ENCODE measurements at regions not wholly inside any gene's neighbourhood (a gene's known extent, or its start where the extent isn't known, plus 50 kb on each side); places are given as distances from the start of the nearest gene placed in this dataset.

DNA sequence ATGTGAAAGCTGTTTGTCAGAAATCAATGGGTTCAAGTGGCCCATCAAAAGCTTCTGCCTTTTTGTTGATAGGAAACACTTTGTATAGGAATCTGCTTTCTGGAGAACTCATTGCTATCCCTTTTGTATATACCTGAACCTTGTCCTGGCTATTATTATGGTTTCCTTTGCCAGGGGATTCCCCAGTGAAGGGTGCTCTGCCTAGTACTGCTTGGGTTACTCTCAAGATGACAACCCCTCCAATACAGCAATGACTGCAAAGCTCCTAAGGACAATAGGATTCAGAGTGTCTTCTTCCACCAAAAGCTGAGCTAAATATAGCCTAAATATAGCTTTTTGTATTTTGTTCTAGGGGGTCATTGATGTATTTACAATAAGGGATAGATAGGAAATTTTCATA, 54.0 kb upstream of the PTPRK start:
- intact Hi-C loops (cut with DNase I; ENCODE audit: low total_unique reads), result no loop called here
- no peaks in the 10 kb centered on the region for H3K27me3 ChIP-seq
- H3K9me3 ChIP-seq, result no peaks in the 10 kb centered on the region
- TF ChIP-seq, protein P1, sequence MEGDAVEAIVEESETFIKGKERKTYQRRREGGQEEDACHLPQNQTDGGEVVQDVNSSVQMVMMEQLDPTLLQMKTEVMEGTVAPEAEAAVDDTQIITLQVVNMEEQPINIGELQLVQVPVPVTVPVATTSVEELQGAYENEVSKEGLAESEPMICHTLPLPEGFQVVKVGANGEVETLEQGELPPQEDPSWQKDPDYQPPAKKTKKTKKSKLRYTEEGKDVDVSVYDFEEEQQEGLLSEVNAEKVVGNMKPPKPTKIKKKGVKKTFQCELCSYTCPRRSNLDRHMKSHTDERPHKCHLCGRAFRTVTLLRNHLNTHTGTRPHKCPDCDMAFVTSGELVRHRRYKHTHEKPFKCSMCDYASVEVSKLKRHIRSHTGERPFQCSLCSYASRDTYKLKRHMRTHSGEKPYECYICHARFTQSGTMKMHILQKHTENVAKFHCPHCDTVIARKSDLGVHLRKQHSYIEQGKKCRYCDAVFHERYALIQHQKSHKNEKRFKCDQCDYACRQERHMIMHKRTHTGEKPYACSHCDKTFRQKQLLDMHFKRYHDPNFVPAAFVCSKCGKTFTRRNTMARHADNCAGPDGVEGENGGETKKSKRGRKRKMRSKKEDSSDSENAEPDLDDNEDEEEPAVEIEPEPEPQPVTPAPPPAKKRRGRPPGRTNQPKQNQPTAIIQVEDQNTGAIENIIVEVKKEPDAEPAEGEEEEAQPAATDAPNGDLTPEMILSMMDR (IDR thresholded peaks at IDR 0.05), result no peak
- no peak for TF ChIP-seq POLR2A (IDR thresholded peaks at IDR 0.05)
- H3K27ac ChIP-seq, result no peak overlapping the region
- no peaks in the 10 kb centered on the region for H3K4me1 ChIP-seq
- DNase-seq, result no peak
- no peak overlapping the region for H3K4me3 ChIP-seq
- H3K36me3 ChIP-seq (ENCODE audit: low read depth, missing control alignments), result no peaks in the 10 kb centered on the region

DNA sequence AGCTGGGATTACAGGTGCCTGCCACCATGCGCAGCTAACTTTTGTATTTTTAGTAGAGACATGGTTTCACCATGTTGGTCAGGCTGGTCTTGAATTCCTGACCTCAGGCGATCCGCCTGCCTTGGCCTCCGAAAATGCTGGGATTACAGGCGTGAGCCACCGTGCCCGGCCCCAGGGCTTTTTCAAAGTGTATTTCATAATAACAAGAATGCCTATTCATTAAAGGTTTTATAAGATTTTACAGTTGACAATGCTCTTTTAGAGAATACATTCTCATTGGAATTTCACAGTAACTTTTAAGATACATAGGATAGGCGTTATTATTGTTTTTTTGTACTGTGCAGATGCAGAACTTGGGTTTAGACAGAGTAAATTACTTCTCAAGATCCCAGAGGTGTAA, 52.6 kb upstream of the PTPRK start:
- no peaks in the 10 kb centered on the region for H3K27me3 ChIP-seq
- 85 to 97% methylated on average over 8 of the region's 8 CpGs for WGBS, 2 donors
- TF ChIP-seq, protein P1 (IDR thresholded peaks at IDR 0.05), result no peak
- no peak for TF ChIP-seq POLR2A (IDR thresholded peaks at IDR 0.05)
- no peaks in the 10 kb centered on the region for H3K4me1 ChIP-seq
- DNase-seq, result no peak
- H3K4me3 ChIP-seq, result no peak overlapping the region
- no peaks in the 10 kb centered on the region for H3K36me3 ChIP-seq (ENCODE audit: low read depth, missing control alignments)
- H3K27ac ChIP-seq, result no peak overlapping the region
- intact Hi-C loops (cut with DNase I; ENCODE audit: low total_unique reads), result no loop called here
- H3K9me3 ChIP-seq, result no peaks in the 10 kb centered on the region

DNA sequence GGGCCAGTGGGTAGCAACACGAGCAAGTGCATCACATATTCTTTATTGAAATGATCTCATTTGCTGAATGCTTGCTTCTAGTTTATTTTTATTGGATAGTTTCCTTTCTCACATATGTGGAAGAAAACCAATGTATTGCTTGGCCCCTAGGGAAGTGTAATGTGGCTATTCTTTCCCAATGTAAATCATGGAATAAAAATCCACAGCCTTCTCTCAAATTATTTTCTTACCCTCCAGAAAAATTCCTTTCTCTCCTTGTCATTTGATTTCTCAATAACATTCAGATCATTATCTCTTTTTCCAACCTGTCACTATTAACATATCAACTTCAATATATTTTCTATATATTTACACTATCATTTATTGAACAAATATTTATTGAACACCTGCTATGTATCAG, 51.9 kb upstream of the PTPRK start:
- no peak for DNase-seq
- Histone ChIP-seq H3K27me3 (no peaks in the 10 kb centered on the region), H3K4me1 (no peaks in the 10 kb centered on the region), H3K27ac (no peak overlapping the region), H3K9me3 (no peaks in the 10 kb centered on the region), H3K4me3 (no peak overlapping the region), H3K36me3 (ENCODE audit: low read depth, missing control alignments) (no peaks in the 10 kb centered on the region)
- intact Hi-C loops (cut with DNase I; ENCODE audit: low total_unique reads), result no loop called here
- no peak for TF ChIP-seq POLR2A (IDR thresholded peaks at IDR 0.05)
- TF ChIP-seq, protein P1 (IDR thresholded peaks at IDR 0.05), result no peak
- 85 to 89% methylated on average over 1 of the region's 1 CpG for WGBS, 2 donors

DNA sequence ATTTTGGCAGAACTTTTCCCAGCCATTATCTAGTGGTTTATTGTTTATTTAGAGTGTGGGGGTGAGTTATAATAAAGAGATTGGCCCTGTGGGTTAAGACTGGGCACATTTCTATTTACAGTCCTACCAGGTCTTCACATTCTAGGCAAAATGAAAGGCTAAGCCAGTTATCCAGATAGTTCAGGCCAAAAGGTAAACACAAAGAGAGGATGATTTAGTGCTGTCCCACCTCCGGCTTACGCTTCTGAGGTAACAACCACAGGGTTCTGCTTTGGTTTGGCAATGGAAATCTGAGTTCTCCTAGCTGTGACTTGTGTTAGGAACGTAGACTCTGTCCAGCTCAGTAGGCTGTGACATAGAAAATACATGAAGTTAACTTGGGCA, 50.3 kb upstream of the PTPRK start:
- no peak overlapping the region for H3K4me3 ChIP-seq
- no peaks in the 10 kb centered on the region for H3K9me3 ChIP-seq
- no peak overlapping the region for H3K27ac ChIP-seq
- 79 to 87% methylated on average over 3 of the region's 3 CpGs for WGBS, 2 donors
- no peaks in the 10 kb centered on the region for H3K4me1 ChIP-seq
- intact Hi-C loops (cut with DNase I; ENCODE audit: low total_unique reads), result no loop called here
- DNase-seq, result no peak
- no peaks in the 10 kb centered on the region for H3K36me3 ChIP-seq (ENCODE audit: low read depth, missing control alignments)
- no peaks in the 10 kb centered on the region for H3K27me3 ChIP-seq
- TF ChIP-seq, protein P1 (IDR thresholded peaks at IDR 0.05), result no peak
- TF ChIP-seq POLR2A (IDR thresholded peaks at IDR 0.05), result no peak

DNA sequence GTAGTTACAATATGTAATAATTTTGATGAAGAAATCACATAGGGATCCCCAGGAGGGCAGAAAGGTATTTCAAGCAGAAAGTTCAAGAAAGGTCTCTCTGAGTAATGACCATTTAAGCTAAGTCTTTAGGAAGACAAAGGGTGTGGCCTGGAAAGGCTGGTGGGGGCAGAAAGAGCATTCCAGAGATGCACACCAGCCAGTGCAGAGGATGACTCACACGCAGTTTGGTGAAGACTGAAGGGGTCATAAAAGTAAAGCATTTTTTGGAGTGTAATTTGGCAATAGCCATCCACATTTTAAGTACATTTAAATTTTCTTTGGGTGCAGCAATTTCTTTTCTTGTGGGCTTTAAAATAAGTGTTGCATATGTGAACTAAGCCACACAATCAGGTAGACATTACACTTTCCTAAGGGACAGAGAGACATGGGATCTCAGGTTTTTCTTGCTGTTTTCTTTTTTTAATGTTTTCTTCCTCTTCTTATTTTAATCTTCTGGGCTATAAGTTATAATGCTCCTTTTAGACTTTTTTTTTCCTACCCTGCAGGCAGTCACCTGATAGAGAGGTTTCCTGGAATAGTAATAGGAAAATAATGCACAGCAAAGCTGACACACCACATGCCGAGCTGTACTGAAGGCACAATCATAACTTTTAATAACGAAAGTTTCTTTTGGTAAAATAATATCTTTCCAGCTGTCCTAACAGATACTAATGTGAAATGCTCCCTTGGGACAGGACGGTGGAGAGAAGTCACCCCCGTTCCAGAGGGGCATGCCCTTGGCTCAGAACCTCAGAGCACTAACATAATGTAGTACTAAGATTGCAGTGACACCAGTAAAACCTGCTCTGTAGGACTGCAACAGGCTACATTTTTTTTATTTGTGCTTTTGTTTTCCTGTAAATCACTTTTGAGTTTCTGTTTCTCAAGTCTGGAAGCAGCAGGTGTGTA, 49.6 kb upstream of the PTPRK start:
- Histone ChIP-seq H3K27ac (no peak overlapping the region), H3K4me1 (no peaks in the 10 kb centered on the region), H3K9me3 (no peaks in the 10 kb centered on the region), H3K36me3 (ENCODE audit: low read depth, missing control alignments) (no peaks in the 10 kb centered on the region), H3K4me3 (no peak overlapping the region), H3K27me3 (no peaks in the 10 kb centered on the region)
- intact Hi-C loops (cut with DNase I; ENCODE audit: low total_unique reads), result no loop called here
- TF ChIP-seq, protein P1 (IDR thresholded peaks at IDR 0.05), result no peak
- no peak for TF ChIP-seq POLR2A (IDR thresholded peaks at IDR 0.05)
- WGBS, 2 donors, result 48 to 52% methylated on average over 5 of the region's 5 CpGs
- no peak for DNase-seq
